ENCODE measurements at regions not wholly inside any gene's neighbourhood (a gene's known extent, or its start where the extent isn't known, plus 50 kb on each side); places are given as distances from the start of the nearest gene placed in this dataset.

GRCh38 chr13:68063181-68063580 is 833.0 kb upstream of the PCDH9 start:
- H3K36me3 ChIP-seq (ENCODE audit: insufficient read depth, low read length), result no peaks in the 10 kb centered on the region
- H3K27me3 ChIP-seq (ENCODE audit: insufficient read depth, low read length), result no peaks in the 10 kb centered on the region
- no peak overlapping the region for H3K4me3 ChIP-seq (ENCODE audit: low read length)
- H3K4me1 ChIP-seq (ENCODE audit: insufficient read depth, low read length), result no peaks in the 10 kb centered on the region
- H2AFZ ChIP-seq (ENCODE audit: low read depth, low read length), result no peak overlapping the region
- no peaks in the 10 kb centered on the region for H3K9me3 ChIP-seq (ENCODE audit: low read length)

GRCh38 chr13:68057836-68058235 is 827.7 kb upstream of the PCDH9 start:
- H3K4me3 ChIP-seq (ENCODE audit: low read length), result no peak overlapping the region
- H3K36me3 ChIP-seq (ENCODE audit: insufficient read depth, low read length), result no peaks in the 10 kb centered on the region
- no peaks in the 10 kb centered on the region for H3K4me1 ChIP-seq (ENCODE audit: insufficient read depth, low read length)
- H3K27me3 ChIP-seq (ENCODE audit: insufficient read depth, low read length), result no peaks in the 10 kb centered on the region
- H2AFZ ChIP-seq (ENCODE audit: low read depth, low read length), result no peak overlapping the region
- no peaks in the 10 kb centered on the region for H3K9me3 ChIP-seq (ENCODE audit: low read length)

- H3K4me3 ChIP-seq (ENCODE audit: low read length), result no peak overlapping the region
Observed at GRCh38 chr13:68056816-68057710, 826.9 kb upstream of the PCDH9 start.

GRCh38 chr13:68051910-68052309 is 821.8 kb upstream of the PCDH9 start:
- no peaks in the 10 kb centered on the region for H3K4me1 ChIP-seq (ENCODE audit: insufficient read depth, low read length)
- H3K9me3 ChIP-seq (ENCODE audit: low read length), result no peaks in the 10 kb centered on the region
- no peak overlapping the region for H2AFZ ChIP-seq (ENCODE audit: low read depth, low read length)
- no peak overlapping the region for H3K4me3 ChIP-seq (ENCODE audit: low read length)
- H3K36me3 ChIP-seq (ENCODE audit: insufficient read depth, low read length), result no peaks in the 10 kb centered on the region
- H3K27me3 ChIP-seq (ENCODE audit: insufficient read depth, low read length), result no peaks in the 10 kb centered on the region

More at GRCh38 chr13:68056816-68057710, 826.9 kb upstream of the PCDH9 start:
- Histone ChIP-seq H3K27me3 (ENCODE audit: insufficient read depth, low read length) (no peaks in the 10 kb centered on the region), H3K36me3 (ENCODE audit: insufficient read depth, low read length) (no peaks in the 10 kb centered on the region), H2AFZ (ENCODE audit: low read depth, low read length) (no peak overlapping the region), H3K4me1 (ENCODE audit: insufficient read depth, low read length) (no peaks in the 10 kb centered on the region), H3K9me3 (ENCODE audit: low read length) (no peaks in the 10 kb centered on the region)

- no peaks in the 10 kb centered on the region for H3K27me3 ChIP-seq (ENCODE audit: insufficient read depth, low read length)
- no peaks in the 10 kb centered on the region for H3K36me3 ChIP-seq (ENCODE audit: insufficient read depth, low read length)
- no peaks in the 10 kb centered on the region for H3K9me3 ChIP-seq (ENCODE audit: low read length)
- H3K4me1 ChIP-seq (ENCODE audit: insufficient read depth, low read length), result no peaks in the 10 kb centered on the region
- no peak overlapping the region for H3K4me3 ChIP-seq (ENCODE audit: low read length)
- no peak overlapping the region for H2AFZ ChIP-seq (ENCODE audit: low read depth, low read length)
Observed at GRCh38 chr13:68050761-68051160, 820.6 kb upstream of the PCDH9 start.

GRCh38 chr13:68048802-68049359 is 818.7 kb upstream of the PCDH9 start:
- H3K4me3 ChIP-seq (ENCODE audit: low read length), result no peak overlapping the region
- H3K27me3 ChIP-seq (ENCODE audit: insufficient read depth, low read length), result no peaks in the 10 kb centered on the region
- H3K9me3 ChIP-seq (ENCODE audit: low read length), result no peaks in the 10 kb centered on the region
- H2AFZ ChIP-seq (ENCODE audit: low read depth, low read length), result no peak overlapping the region
- H3K4me1 ChIP-seq (ENCODE audit: insufficient read depth, low read length), result no peaks in the 10 kb centered on the region
- H3K36me3 ChIP-seq (ENCODE audit: insufficient read depth, low read length), result no peaks in the 10 kb centered on the region

- no peaks in the 10 kb centered on the region for H3K27me3 ChIP-seq (ENCODE audit: insufficient read depth, low read length)
- H3K36me3 ChIP-seq (ENCODE audit: insufficient read depth, low read length), result no peaks in the 10 kb centered on the region
- no peak overlapping the region for H3K4me3 ChIP-seq (ENCODE audit: low read length)
- H3K9me3 ChIP-seq (ENCODE audit: low read length), result no peaks in the 10 kb centered on the region
- no peaks in the 10 kb centered on the region for H3K4me1 ChIP-seq (ENCODE audit: insufficient read depth, low read length)
- no peak overlapping the region for H2AFZ ChIP-seq (ENCODE audit: low read depth, low read length)
Observed at GRCh38 chr13:68047889-68048288, 817.8 kb upstream of the PCDH9 start.

GRCh38 chr13:68046903-68047302 is 816.8 kb upstream of the PCDH9 start:
- Histone ChIP-seq H3K27me3 (ENCODE audit: insufficient read depth, low read length) (no peaks in the 10 kb centered on the region), H3K4me3 (ENCODE audit: low read length) (no peak overlapping the region), H3K36me3 (ENCODE audit: insufficient read depth, low read length) (no peaks in the 10 kb centered on the region), H3K4me1 (ENCODE audit: insufficient read depth, low read length) (no peaks in the 10 kb centered on the region), H3K9me3 (ENCODE audit: low read length) (no peaks in the 10 kb centered on the region), H2AFZ (ENCODE audit: low read depth, low read length) (no peak overlapping the region)

- Histone ChIP-seq H3K4me3 (ENCODE audit: low read length) (no peak overlapping the region), H2AFZ (ENCODE audit: low read depth, low read length) (no peak overlapping the region), H3K9me3 (ENCODE audit: low read length) (no peaks in the 10 kb centered on the region), H3K36me3 (ENCODE audit: insufficient read depth, low read length) (no peaks in the 10 kb centered on the region), H3K4me1 (ENCODE audit: insufficient read depth, low read length) (peaks cover 3% of the 10 kb centered on the region), H3K27me3 (ENCODE audit: insufficient read depth, low read length) (no peaks in the 10 kb centered on the region)
Observed at GRCh38 chr13:68030152-68030809, 800.1 kb upstream of the PCDH9 start.

GRCh38 chr13:68028701-68029100 is 798.6 kb upstream of the PCDH9 start:
- Histone ChIP-seq H3K9me3 (ENCODE audit: low read length) (no peaks in the 10 kb centered on the region), H3K4me3 (ENCODE audit: low read length) (no peak overlapping the region), H3K36me3 (ENCODE audit: insufficient read depth, low read length) (no peaks in the 10 kb centered on the region), H3K27me3 (ENCODE audit: insufficient read depth, low read length) (no peaks in the 10 kb centered on the region), H3K4me1 (ENCODE audit: insufficient read depth, low read length) (peaks cover 3% of the 10 kb centered on the region), H2AFZ (ENCODE audit: low read depth, low read length) (no peak overlapping the region)

- no peak overlapping the region for H3K4me3 ChIP-seq (ENCODE audit: low read length)
- H3K9me3 ChIP-seq (ENCODE audit: low read length), result no peaks in the 10 kb centered on the region
- no peak overlapping the region for H2AFZ ChIP-seq (ENCODE audit: low read depth, low read length)
- H3K36me3 ChIP-seq (ENCODE audit: insufficient read depth, low read length), result no peaks in the 10 kb centered on the region
- H3K27me3 ChIP-seq (ENCODE audit: insufficient read depth, low read length), result no peaks in the 10 kb centered on the region
- peaks cover 3% of the 10 kb centered on the region for H3K4me1 ChIP-seq (ENCODE audit: insufficient read depth, low read length)
Observed at GRCh38 chr13:68027306-68027705, 797.2 kb upstream of the PCDH9 start.

- Histone ChIP-seq H2AFZ (ENCODE audit: low read depth, low read length) (no peak overlapping the region), H3K4me1 (ENCODE audit: insufficient read depth, low read length) (peaks cover 3% of the 10 kb centered on the region)
Observed at GRCh38 chr13:68026077-68026476, 795.9 kb upstream of the PCDH9 start.

GRCh38 chr13:68025604-68026003 is 795.5 kb upstream of the PCDH9 start:
- H3K36me3 ChIP-seq (ENCODE audit: insufficient read depth, low read length), result no peaks in the 10 kb centered on the region
- no peak overlapping the region for H2AFZ ChIP-seq (ENCODE audit: low read depth, low read length)
- no peaks in the 10 kb centered on the region for H3K9me3 ChIP-seq (ENCODE audit: low read length)
- H3K27me3 ChIP-seq (ENCODE audit: insufficient read depth, low read length), result no peaks in the 10 kb centered on the region
- no peak overlapping the region for H3K4me3 ChIP-seq (ENCODE audit: low read length)
- H3K4me1 ChIP-seq (ENCODE audit: insufficient read depth, low read length), result peaks cover 3% of the 10 kb centered on the region

More at GRCh38 chr13:68026077-68026476, 795.9 kb upstream of the PCDH9 start:
- Histone ChIP-seq H3K36me3 (ENCODE audit: insufficient read depth, low read length) (no peaks in the 10 kb centered on the region), H3K9me3 (ENCODE audit: low read length) (no peaks in the 10 kb centered on the region), H3K4me3 (ENCODE audit: low read length) (no peak overlapping the region), H3K27me3 (ENCODE audit: insufficient read depth, low read length) (no peaks in the 10 kb centered on the region)

All from neuron (in vitro differentiated cells).